Neural crest cell (in vitro differentiated cells): ENCODE measurements at regions not wholly inside any gene's neighbourhood (a gene's known extent, or its start where the extent isn't known, plus 50 kb on each side); places are given as distances from the start of the nearest gene placed in this dataset.

ENCODE experiments used
- DNase-seq: peaks from one replicate; pipeline ENCODE4 v3.0.0; 2021; ENCODE audit warnings: low read depth, mixed read lengths, low spot score
- H3K27ac Mint-ChIP-seq: one replicate; pipeline ENCODE4 v1.8.0; 2021; ENCODE audit warnings: mild to moderate bottlenecking, mixed read lengths; ENCODE audit not compliant: unreplicated experiment
- H3K27me3 Mint-ChIP-seq: 2 replicates; pipeline ENCODE4 v1.8.0; 2021; ENCODE audit warnings: low read depth, mild to moderate bottlenecking, mixed read lengths
- H3K36me3 Mint-ChIP-seq: 2 replicates; pipeline ENCODE4 v1.8.0; 2021; ENCODE audit warnings: low read depth, mild to moderate bottlenecking, mixed read lengths
- H3K4me1 Mint-ChIP-seq: 2 replicates; pipeline ENCODE4 v1.8.0; 2021; ENCODE audit warnings: mixed read lengths
- H3K4me3 Mint-ChIP-seq: one replicate; pipeline ENCODE4 v1.8.0; 2021; ENCODE audit warnings: mild to moderate bottlenecking, mixed read lengths
- H3K9me3 Mint-ChIP-seq: 2 replicates; pipeline ENCODE4 v1.8.0; 2021; ENCODE audit warnings: mixed read lengths
- TF ChIP-seq, protein P1 (sequence below): fragments of 200-600 bp; sonication (generic); conservative IDR thresholded peaks from 2 replicates; pipeline ENCODE4 v1.5.0; 2021; ENCODE audit warnings: antibody characterized with exemption, mild to moderate bottlenecking

GRCh38 chr3:72338942-72339669, 509.1 kb downstream of the SHQ1 start:
- TF ChIP-seq, protein P1, sequence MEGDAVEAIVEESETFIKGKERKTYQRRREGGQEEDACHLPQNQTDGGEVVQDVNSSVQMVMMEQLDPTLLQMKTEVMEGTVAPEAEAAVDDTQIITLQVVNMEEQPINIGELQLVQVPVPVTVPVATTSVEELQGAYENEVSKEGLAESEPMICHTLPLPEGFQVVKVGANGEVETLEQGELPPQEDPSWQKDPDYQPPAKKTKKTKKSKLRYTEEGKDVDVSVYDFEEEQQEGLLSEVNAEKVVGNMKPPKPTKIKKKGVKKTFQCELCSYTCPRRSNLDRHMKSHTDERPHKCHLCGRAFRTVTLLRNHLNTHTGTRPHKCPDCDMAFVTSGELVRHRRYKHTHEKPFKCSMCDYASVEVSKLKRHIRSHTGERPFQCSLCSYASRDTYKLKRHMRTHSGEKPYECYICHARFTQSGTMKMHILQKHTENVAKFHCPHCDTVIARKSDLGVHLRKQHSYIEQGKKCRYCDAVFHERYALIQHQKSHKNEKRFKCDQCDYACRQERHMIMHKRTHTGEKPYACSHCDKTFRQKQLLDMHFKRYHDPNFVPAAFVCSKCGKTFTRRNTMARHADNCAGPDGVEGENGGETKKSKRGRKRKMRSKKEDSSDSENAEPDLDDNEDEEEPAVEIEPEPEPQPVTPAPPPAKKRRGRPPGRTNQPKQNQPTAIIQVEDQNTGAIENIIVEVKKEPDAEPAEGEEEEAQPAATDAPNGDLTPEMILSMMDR = no peak
- H3K36me3 Mint-ChIP-seq = no peaks in the 10 kb centered on the region
- DNase-seq = no peak
- H3K27me3 Mint-ChIP-seq = peaks cover 4% of the 10 kb centered on the region
- peaks cover 12% of the 10 kb centered on the region for H3K4me1 Mint-ChIP-seq
- H3K27ac Mint-ChIP-seq = no peak overlapping the region
- H3K4me3 Mint-ChIP-seq = no peak overlapping the region
- no peaks in the 10 kb centered on the region for H3K9me3 Mint-ChIP-seq

- Mint-ChIP-seq H3K4me3 (no peak overlapping the region), H3K27me3 (peaks cover 8% of the 10 kb centered on the region), H3K9me3 (no peaks in the 10 kb centered on the region), H3K27ac (no peak overlapping the region), H3K36me3 (no peaks in the 10 kb centered on the region), H3K4me1 (peaks cover 12% of the 10 kb centered on the region)
- TF ChIP-seq, protein P1 = no peak
- DNase-seq = no peak
Measured at GRCh38 chr3:72338082-72338941, 509.9 kb downstream of the SHQ1 start.

GRCh38 chr3:72337480-72337855, 510.8 kb downstream of the SHQ1 start:
- no peaks in the 10 kb centered on the region for H3K36me3 Mint-ChIP-seq
- H3K4me1 Mint-ChIP-seq = peaks cover 12% of the 10 kb centered on the region
- no peaks in the 10 kb centered on the region for H3K9me3 Mint-ChIP-seq
- no peak overlapping the region for H3K27ac Mint-ChIP-seq
- peaks cover 11% of the 10 kb centered on the region for H3K27me3 Mint-ChIP-seq
- H3K4me3 Mint-ChIP-seq = no peak overlapping the region
- TF ChIP-seq, protein P1 = no peak
- DNase-seq = no peak

- H3K27ac Mint-ChIP-seq = no peak overlapping the region
- H3K9me3 Mint-ChIP-seq = no peaks in the 10 kb centered on the region
- H3K36me3 Mint-ChIP-seq = no peaks in the 10 kb centered on the region
- TF ChIP-seq, protein P1 = no peak
- H3K4me3 Mint-ChIP-seq = no peak overlapping the region
- peaks cover 16% of the 10 kb centered on the region for H3K27me3 Mint-ChIP-seq
- peak; percentile 28 for DNase-seq
- peaks cover 12% of the 10 kb centered on the region for H3K4me1 Mint-ChIP-seq
Measured at GRCh38 chr3:72336821-72337479, 511.3 kb downstream of the SHQ1 start.

- H3K4me1 Mint-ChIP-seq = peaks cover 12% of the 10 kb centered on the region
- no peaks in the 10 kb centered on the region for H3K36me3 Mint-ChIP-seq
- DNase-seq = no peak
- H3K4me3 Mint-ChIP-seq = no peak overlapping the region
- no peak overlapping the region for H3K27ac Mint-ChIP-seq
- TF ChIP-seq, protein P1 = no peak
- H3K27me3 Mint-ChIP-seq = peaks cover 19% of the 10 kb centered on the region
- H3K9me3 Mint-ChIP-seq = no peaks in the 10 kb centered on the region
Measured at GRCh38 chr3:72336114-72336651, 512.1 kb downstream of the SHQ1 start.
